Stimulated activated naive CD4-positive, alpha-beta T cell treated with Interleukin-2 at 50 U/mL for 16 hours (primary cell): ENCODE measurements at regions not wholly inside any gene's neighbourhood (a gene's known extent, or its start where the extent isn't known, plus 50 kb on each side); places are given as distances from the start of the nearest gene placed in this dataset.

ENCODE experiments used
- DNase-seq: peaks from one replicate; lab custom pipeline; 2025; lab: John Stamatoyannopoulos, UW

DNA sequence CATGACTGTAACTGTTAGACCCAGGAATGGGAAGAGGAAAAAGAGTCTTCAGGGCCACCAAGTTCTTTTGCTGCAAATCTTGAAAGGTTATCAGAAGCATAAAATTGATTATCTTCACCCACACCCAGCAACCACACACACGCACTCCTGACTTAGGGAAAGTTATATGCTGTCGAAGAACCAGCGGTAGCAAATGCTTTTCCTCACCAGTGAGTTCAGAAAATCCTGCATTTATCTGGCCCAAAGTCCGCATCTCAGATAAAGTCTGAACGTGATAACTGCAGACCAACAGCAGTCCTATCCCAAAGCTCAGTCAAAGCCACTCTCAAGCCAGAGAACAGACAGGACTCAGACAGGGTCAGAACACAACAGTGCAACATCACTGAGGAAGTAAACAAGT lies 115.6 kb downstream of the IRS2 start:
- DNase-seq, result no peak

DNA sequence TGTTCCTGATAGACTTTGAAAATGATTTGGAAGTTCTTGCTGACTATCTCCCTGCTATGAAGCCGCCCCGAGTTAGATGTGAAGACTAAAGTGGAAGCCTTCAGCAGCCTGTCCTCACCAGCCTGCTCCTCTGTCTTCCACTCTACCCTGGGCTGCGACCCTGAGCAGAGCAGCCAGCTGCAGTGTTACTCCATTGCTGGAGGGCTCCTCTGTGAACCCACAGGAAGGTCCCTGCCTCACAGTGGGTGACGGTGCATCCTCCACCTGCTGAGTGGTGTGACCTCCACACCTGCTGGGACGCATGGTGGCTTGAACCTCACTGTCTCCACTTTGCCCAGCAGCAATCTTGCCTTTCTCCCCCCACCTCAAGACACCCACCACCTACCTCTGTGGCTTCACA lies 116.4 kb downstream of the IRS2 start:
- DNase-seq, result no peak

DNA sequence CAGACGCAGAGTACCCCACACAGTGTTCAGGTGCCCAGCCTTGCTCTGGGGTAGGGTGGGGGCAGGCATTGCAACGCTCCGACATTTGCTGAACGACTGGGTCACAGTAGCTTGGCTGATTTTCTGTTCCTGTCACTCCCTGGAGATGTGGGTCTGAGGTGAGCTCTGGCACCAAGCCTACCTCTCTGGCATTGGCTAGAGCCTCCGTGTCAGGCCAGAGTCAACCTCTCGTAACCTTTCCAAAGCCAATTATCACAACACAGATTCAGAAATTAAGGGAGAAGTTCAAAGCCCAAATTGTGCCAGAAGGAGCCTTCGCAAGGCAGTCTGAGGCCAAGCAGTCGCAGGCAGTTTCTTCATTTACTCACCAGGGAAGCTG lies 117.2 kb downstream of the IRS2 start:
- DNase-seq, result no peak

DNA sequence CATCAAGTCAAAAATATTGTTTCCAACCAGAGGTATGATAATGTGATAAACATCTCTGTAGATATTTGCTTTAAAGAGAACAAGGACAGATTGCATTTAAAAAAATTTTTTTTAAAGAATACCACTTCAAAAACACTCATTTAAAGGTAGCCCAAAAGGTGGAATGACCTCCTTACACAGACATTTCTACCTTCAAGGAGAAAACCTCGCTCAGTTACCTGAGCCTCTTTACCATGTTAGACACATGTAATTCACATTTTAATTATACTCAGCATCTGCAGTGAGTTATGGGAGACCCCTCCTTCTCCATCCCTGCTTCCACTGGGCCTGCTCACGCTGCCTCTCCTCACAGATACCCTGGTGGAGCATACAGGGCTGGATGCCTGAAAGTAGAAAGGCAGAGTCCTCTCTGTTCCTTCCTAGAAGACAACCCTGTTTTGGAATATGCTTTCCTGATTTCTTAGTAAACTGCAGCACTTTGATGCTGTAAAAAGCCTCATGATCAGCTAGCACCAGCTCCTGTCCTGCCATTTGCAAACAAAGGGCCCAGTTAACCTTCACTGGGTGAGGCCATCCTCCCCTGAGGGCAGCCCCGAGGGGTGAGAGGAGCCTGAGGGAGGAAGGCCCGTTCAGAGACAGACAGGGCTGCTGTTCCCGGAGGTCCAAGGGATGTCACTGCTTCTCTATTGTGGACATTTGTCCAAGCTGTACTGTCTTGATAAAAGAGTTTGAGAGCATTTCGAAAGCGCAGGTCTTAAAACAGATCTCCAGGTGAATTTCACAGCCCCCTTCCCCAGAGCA lies 117.8 kb downstream of the IRS2 start:
- no peak for DNase-seq

DNA sequence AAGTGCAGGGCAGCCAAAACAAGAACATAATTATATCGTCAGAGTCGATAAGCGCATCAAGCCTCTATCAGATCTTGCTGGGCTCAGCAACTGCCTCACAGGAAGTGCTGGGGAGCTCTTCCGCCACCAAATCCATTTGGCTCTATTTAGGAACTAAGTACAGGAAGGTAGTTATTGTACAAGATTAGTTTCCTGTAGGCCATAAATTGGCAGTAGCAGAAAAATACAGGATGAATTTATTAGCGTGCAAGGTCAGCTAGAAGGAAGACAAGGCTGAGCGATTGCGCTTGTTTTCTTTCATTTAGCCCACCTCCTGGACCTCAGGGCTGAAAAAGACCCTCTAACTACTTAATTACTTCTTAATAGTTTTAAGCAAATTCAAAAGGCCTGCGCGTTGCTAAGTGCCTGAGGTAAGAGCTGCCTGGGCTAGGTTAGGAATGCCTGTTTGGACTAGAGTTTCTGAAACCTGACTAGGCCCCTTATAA lies 118.5 kb downstream of the IRS2 start:
- no peak for DNase-seq

DNA sequence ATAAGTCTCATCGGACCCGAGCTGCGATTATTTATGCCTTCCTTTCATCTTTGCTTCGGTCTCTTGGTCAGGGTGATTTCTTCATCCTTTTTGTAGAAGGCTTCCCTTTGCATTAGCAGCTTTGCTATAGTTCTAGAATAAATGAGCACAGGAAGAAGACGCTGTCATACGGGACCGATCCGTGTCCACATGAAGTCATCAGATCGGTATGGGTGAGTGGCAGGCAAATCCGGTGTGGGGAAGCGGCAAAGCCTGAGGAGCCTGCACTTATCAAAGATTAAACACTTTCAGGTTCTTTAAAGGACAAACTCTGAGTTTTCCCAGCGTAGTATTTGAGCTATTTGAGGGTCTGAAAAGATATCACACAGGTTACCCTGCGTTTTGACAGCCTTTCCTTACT lies 119.3 kb downstream of the IRS2 start:
- no peak for DNase-seq

DNA sequence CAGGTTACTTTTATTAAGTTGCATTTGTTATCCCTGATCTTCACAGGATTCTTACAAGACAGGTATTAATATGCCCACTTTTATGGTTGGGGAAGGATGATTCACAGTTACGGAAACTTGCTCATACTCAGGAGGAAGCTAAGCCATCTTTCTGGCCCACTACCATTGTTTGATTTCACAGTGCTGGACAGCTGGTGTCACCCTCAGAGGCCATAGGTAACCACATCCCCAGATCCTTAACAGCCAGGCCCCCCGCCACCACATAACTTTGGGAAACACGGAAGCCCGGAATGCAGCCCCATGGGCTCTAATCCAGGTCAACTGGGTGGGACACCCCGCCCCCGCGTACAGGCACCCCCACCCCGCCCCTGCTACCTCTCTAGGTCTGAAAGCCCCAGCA lies 119.7 kb downstream of the IRS2 start:
- DNase-seq, result no peak

DNA sequence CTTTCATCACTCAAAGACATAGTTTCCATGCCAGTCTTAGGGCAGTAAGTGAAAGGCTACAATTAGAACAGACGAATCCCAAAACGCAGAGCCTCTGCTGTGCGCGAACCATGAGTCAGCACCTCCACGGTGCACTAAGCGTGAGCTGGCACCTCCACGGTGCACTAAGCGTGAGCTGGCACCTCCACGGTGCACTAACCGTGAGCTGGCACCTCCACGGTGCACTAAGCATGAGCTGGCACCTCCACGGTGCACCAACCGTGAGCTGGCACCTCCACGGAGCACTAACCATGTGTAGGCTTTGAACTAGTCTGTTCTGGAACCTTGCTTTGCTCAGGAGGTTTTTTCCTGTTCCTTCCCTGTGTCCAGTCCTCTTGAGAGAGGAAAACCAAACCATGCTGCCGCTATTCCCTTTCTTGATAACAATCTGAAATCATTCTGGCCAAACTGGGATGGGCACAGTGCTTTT lies 120.6 kb downstream of the IRS2 start:
- DNase-seq, result no peak

DNA sequence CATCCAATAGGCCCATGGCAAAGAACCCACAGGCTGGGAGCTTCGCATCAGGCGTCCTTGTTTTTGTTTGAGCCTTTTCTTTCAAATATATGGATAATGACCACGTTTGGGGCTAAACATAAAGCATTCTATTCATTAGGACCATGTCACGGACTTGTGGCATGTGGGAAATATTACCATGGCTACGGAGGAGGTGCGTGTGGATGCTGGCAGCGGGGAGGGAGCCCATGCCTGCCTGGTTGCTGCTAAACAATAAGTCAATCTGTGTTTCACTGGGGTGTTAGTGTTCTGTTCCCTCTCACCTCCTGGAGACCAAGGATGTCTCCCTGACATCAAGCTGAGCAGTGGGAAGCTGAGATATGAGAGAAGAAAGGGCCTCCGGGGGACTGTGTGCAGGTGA lies 121.1 kb downstream of the IRS2 start:
- no peak for DNase-seq

DNA sequence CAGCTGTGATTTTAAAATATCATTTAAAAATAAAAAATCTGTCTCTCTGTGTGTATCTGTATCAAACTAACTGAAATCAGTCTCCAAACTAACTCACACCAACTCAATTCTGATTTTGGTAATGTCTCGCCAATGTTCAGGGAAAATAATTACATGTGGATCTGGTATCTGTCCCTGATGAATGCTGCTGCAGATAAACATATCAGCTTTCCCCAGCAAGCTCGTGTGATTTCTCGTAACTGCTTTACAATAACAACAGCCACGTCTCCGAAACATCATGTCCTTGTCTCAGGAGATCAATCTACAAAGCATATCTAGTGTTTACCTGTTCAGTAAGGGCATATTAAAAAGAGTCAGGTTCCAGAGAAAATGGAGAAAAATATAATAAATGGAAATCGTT lies 129.0 kb downstream of the IRS2 start:
- no peak for DNase-seq

DNA sequence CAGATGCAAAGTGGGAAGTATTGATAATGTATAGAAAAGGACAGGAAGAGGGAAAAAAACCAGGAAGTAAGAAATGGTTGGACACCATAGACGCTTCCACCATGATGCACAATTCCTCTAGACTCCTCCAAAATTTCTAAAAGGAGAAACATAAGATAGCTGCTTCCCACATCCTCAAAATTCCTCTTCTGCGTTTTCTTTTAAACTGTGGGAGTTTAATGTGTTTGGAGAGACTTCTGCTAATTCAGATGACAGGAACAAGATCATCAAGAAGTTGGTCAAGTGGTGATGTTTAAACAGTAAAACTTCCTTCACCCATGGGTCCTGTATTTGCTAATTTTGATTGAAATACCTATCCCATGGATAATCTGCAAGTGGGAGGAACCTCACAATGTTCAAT lies 130.2 kb downstream of the IRS2 start:
- no peak for DNase-seq

DNA sequence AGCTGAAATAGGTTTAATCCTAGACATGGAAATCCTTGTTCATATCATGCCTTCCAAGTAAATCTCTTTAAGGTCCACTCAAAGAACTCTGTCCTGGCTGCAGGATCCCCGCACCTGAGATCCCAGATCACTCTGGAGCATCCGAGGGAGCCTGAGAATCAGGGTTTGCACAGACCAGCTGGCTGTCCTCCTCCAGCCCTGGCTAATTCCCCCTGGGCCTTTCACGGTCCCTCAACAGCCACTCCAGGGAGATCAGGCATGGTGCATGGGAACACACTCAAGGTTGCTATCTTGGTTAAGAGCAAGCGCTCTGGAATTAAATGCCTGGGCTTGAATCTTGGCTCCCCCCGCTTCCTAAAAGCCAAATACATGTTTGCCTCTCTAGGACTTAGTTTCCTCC lies 130.8 kb downstream of the IRS2 start:
- no peak for DNase-seq

DNA sequence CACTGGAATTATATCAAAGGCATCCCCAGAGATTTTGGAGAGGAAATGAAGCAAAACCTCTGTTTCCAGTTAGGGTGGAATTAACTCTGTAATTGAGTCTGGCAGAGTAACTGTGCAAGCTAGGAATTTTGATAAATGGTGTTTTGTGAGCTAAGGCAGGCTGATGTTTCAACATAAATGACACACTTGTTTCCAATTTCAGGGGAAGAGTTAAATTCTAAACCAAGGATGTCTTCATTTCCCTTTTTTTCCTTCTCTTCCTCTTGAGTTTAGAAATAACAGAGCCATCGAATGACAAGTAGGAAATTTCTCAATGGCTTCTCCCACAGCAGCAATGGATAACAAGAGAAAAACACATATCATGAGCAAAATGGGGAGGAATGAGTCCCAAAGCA lies 131.2 kb downstream of the IRS2 start:
- no peak for DNase-seq

DNA sequence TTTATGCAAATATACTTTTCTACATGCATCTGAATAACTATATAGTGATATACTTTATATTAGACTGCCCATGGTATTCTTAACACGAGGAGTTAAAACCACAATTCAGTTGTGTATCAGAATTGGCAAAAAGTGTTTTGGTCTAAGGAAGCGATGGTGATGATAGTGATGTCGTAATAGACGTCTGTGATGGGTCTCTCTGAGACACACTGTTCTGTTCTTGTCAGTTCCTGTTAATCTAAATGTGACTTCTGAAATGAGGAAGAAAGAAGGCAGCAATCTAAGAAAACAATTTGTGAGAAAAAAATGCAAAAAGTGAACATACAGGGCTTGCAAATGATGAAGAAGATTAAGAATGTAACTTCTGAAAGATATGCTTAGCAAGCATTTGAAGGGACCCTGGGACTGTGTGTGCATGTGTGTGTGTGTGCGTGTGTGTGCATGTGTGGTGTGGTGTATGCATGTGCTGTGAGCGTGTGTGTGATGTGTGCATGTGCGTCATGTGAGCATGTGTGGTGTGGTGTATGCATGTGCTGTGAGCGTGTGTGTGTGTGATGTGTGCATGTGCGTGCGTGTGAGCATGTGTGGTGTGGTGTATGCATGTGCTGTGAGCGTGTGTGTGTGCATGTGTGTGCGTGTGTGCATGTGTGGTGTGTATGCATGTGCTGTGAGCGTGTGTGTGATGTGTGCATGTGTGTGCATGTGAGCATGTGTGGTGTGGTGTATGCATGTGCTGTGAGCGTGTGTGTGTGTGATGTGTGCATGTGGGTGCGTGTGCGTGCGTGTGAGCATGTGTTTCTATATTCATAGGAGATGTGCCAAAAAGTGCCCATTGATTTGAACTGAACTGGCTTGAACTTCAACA lies 131.8 kb downstream of the IRS2 start:
- DNase-seq, result no peak

DNA sequence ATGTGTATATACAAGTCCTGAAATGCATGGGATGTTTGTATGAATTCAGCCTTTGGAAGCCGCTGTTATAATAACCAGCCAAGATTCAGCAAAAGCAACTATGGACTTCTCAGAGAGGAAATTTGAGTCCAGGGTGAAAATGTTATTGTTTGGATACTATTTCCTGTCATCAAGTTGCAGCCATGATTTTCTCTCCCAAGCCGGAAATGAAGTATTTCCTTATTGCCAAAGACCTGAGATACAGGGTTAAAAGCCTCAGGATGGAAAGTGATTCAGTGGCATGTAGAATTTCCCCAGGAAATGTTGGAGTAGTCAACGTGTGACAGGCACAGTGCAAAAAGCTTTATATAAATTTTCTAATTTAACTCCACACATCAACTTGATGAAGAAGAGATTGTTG lies 133.9 kb downstream of the IRS2 start:
- no peak for DNase-seq

DNA sequence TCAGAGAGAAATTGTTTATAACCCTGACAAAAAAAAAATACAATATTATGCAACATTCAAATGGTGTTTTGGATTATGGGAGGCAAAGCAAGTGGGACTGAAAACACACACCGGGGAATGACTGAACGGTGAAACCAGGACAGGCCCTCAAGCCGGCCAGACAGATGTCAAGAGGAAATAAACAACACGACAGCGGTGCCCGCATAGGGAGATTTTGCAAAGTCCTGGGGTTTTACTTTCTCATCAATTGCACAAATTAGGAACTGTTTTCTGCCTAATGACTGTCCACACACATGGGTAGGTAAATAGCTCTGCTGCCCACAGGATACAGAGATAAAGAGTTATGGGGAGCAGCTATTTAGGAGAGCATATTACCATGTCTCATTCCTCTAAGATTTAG lies 134.5 kb downstream of the IRS2 start:
- no peak for DNase-seq

DNA sequence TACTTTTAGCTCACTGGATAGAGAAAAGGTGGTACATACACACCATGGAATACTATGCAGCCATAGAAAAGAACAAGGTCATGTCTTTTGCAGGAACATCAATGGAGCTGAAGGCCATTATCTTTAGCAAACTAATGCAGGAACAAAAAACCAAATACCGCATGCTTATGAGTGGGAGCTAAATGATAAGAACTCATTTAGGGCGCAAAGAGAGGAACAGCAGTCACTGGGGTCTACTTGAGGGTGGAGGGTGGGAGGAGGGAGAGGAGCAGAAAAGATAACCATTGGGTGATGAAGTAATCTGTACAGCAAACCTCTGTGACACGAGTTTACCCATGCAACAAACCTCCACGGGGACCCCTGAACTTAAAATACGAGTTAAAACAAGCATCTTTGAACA lies 135.1 kb downstream of the IRS2 start:
- no peak for DNase-seq

DNA sequence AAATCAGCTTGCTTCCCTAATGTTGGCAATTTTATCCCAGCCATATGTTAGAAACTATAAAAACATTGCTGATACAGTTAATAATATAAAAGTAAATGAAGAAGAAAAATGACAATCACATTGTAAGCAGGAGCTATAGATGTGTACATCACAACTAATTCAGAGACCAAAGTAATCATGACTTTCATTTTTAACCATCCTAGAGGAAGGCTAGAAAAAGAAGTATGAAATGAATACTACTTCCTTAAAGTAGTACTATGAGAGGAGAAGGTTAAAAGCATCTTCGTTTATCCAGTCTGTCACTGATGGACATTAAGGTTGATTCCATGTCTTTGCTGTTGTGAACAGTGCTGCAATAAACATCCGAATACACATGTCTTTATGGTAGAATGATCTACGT lies 135.5 kb downstream of the IRS2 start:
- DNase-seq, result no peak

DNA sequence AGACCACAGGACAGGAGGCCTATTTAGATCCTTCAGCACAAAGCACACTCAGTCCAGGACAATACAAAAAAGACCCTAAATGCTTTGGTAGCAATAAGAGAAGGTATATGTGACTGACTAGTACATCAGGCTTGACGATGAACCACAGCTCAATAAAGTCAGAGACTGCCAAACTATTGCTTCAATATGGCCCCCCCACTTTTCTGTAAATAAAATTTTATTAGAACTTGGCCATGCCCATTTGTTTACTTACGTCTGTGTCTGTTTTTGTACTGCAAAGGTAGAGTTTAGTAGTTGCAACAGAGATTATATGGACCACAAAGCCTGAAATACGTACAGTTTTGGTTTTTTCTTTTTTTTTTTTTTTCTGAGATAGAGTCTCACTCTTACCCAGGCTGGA lies 136.7 kb downstream of the IRS2 start:
- no peak for DNase-seq

DNA sequence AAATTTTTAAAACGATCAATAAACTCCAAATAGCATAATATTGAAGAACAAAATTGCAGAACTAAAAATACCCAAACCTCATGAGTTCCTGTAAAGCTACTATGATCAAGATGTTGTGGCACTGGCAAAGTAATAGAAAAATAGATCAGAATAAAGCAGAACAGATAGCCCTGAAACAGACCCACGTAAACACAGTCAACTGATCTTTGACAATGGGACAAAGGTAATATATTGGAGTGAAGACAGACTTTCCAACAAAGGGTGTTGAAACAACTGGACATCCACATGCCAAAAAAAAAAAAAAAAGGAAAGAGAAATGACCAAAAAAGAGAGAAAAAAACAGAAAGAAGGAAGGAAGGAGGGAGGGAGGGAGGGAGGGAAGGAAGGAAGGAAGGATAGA lies 138.7 kb downstream of the IRS2 start:
- no peak for DNase-seq

DNA sequence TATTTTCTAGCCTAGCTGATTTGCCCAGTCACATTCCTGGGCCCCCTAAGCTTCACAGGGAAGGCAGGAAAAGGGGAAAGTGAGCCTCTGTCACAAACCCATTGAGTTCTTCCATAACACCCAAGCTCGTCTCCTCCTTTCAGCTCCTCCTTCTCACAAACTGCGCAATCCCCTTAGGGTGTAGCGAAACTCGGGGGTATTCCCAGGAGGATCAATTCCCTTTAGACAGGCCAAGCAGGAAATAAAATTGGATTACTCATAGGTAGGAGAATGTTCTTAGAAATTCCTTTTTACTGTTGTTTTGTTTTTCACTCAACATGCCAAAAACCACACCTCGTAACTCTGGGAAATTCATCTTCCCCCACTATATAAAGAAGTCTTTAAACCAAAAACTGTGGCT lies 139.3 kb downstream of the IRS2 start:
- DNase-seq, result no peak

DNA sequence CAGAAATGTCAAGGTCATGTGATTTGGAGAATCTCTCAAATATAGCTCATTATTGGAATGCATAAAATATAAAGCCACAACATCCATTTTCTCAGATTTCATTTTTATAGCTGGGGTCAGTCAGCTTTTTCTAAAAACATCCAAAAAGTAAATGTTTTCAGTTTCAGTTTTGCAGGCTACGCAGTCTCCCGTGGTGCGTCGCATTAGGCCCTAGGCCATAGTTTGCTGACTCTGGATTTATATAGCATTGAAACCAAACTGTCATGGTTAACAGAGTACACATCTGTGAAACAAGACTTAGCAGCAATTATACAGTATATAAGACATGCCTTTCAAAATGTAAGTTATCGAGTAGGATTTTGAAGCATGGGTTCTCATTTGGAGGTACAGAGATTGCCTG lies 140.0 kb downstream of the IRS2 start:
- DNase-seq, result no peak

DNA sequence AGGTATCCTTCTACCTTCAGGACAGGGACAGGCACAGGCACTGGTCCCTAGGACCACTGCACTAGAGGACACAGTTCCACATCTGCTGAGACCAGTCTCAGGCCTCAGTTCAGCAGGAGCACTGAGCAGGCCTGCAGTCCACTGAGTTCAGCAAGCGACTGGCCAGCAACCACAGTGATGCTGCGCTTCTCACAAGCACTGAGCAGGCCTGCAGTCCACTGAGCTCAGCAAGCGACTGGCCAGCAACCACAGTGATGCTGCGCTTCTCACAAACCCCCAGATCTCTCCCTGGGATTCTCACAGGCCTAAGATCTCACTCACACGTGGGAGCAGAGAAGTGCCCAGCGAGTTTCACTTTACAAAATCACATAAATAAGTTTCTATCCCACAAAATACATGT lies 140.6 kb downstream of the IRS2 start:
- DNase-seq, result no peak
